LHCN-M2 (cell line): ENCODE measurements at regions not wholly inside any gene's neighbourhood (a gene's known extent, or its start where the extent isn't known, plus 50 kb on each side); places are given as distances from the start of the nearest gene placed in this dataset.

ENCODE experiments used
- DNase-seq: peaks from one replicate; pipeline ENCODE4 v3.0.0-alpha.2; 2012; ENCODE audit warnings: low read depth

GRCh38 chr10:75294518-75294865, 58.7 kb upstream of the COMTD1 start:
- no peak for DNase-seq

- DNase-seq = no peak
Measured at GRCh38 chr10:75294031-75294437, 58.3 kb upstream of the COMTD1 start.

- DNase-seq = no peak
Measured at GRCh38 chr10:75293446-75293820, 57.7 kb upstream of the COMTD1 start.

- no peak for DNase-seq
Measured at GRCh38 chr10:75292794-75293445, 57.2 kb upstream of the COMTD1 start.

GRCh38 chr10:75291805-75292204, 56.0 kb upstream of the COMTD1 start:
- DNase-seq = no peak

- DNase-seq = no peak
Measured at GRCh38 chr10:75288140-75288711, 52.5 kb upstream of the COMTD1 start.

GRCh38 chr10:75287697-75288096, 51.9 kb upstream of the COMTD1 start:
- DNase-seq = no peak

GRCh38 chr10:75286901-75287300, 51.1 kb upstream of the COMTD1 start:
- no peak for DNase-seq
